Smooth muscle cell (in vitro differentiated cells): ENCODE measurements at regions not wholly inside any gene's neighbourhood (a gene's known extent, or its start where the extent isn't known, plus 50 kb on each side); places are given as distances from the start of the nearest gene placed in this dataset.

ENCODE experiments used
- DNase-seq: peaks from one replicate; lab custom pipeline; 2025; ENCODE audit not compliant: unreplicated experiment; lab: John Stamatoyannopoulos, UW
- H2AFZ ChIP-seq: fragments of 200-600 bp; sonication (generic); 2 replicates; pipeline ENCODE4 v1.6.0; 2016; ENCODE audit warnings: antibody characterized with exemption, low read depth, mild to moderate bottlenecking
- H3F3A ChIP-seq: fragments of 200-600 bp; sonication (generic); 2 replicates; pipeline ENCODE4 v1.6.0; 2017; ENCODE audit warnings: antibody characterized with exemption, low read depth
- H3K27ac ChIP-seq: fragments of 200-600 bp; sonication (generic); 2 replicates; pipeline ENCODE4 v1.5.1; 2016; ENCODE audit warnings: low read depth, mild to moderate bottlenecking
- H3K27me3 ChIP-seq: fragments of 200-600 bp; sonication (generic); 2 replicates; pipeline ENCODE4 v1.6.1; 2016; ENCODE audit warnings: low read depth, mild to moderate bottlenecking
- H3K36me3 ChIP-seq: fragments of 200-600 bp; sonication (generic); 2 replicates; pipeline ENCODE4 v1.5.1; 2016; ENCODE audit warnings: low read depth
- H3K4me1 ChIP-seq: fragments of 200-600 bp; sonication (generic); 2 replicates; pipeline ENCODE4 v1.5.1; 2016; ENCODE audit warnings: low read depth
- H3K4me2 ChIP-seq: fragments of 200-600 bp; sonication (generic); 2 replicates; pipeline ENCODE4 v1.6.0; 2016; ENCODE audit warnings: mild to moderate bottlenecking
- H3K4me3 ChIP-seq: fragments of 200-600 bp; sonication (generic); 2 replicates; pipeline ENCODE4 v1.5.1; 2016; ENCODE audit warnings: mild to moderate bottlenecking
- H3K79me2 ChIP-seq: fragments of 200-600 bp; sonication (generic); 2 replicates; pipeline ENCODE4 v1.6.0; 2016; ENCODE audit warnings: low read depth, mild to moderate bottlenecking
- H3K9ac ChIP-seq: fragments of 200-600 bp; sonication (generic); 2 replicates; pipeline ENCODE4 v1.6.0; 2016; ENCODE audit warnings: low read depth
- H3K9me3 ChIP-seq: fragments of 200-600 bp; sonication (generic); replicated peaks from 2 replicates; pipeline ENCODE4 v1.5.1; 2016; ENCODE audit warnings: low read depth
- H4K20me1 ChIP-seq: fragments of 200-600 bp; sonication (generic); 2 replicates; pipeline ENCODE4 v1.6.0; 2016; ENCODE audit warnings: low read depth
- CTCF ChIP-seq: fragments of 200-600 bp; sonication (generic); IDR thresholded peaks from 2 replicates; pipeline ENCODE4 v1.5.1; 2017; ENCODE audit warnings: borderline replicate concordance, mild to moderate bottlenecking, antibody characterized with exemption; ENCODE audit not compliant: insufficient read depth, poor library complexity, severe bottlenecking
- WGBS: methylation state at CpG from one replicate; pipeline ENCODE4 v1.1.7; 2016; ENCODE audit warnings: low lambda C conversion rate; 5-methylcytosine and 5-hydroxymethylcytosine counted together

DNA sequence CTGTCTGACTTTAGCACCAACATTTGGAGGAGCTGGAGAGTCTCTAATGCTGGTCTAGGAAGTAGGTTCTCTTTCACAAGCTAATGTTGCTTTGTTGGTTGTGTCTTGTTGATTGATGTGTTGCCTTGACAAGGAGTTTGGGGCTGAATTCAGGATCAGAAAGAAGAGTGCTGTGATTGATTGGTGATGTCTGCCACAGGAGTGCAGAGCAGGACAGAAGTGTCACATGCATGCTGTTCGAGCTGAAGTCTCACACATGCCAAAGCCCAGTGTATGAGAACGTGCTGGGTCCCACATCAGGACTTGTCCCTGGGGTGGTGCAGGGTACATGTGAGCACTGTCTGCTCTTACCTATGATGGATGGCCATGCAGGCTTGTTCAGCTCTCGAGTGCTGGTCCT, 694.4 kb downstream of the MATN1 start:
- Histone ChIP-seq H3K4me1 (no peaks in the 10 kb centered on the region), H3K4me3 (no peak overlapping the region), H4K20me1 (no peaks in the 10 kb centered on the region), H3K79me2 (no peaks in the 10 kb centered on the region), H3K4me2 (no peak overlapping the region), H3K27me3 (peaks cover 8% of the 10 kb centered on the region), H3K9me3 (no peaks in the 10 kb centered on the region), H3F3A (no peaks in the 10 kb centered on the region), H3K36me3 (no peaks in the 10 kb centered on the region), H3K27ac (no peak overlapping the region), H3K9ac (no peak overlapping the region), H2AFZ (no peak overlapping the region)
- DNase-seq, result no peak
- TF ChIP-seq CTCF, result no peak
- whole genome bisulfite sequencing, result 74% methylated on average over 3 of the region's 3 CpGs

DNA sequence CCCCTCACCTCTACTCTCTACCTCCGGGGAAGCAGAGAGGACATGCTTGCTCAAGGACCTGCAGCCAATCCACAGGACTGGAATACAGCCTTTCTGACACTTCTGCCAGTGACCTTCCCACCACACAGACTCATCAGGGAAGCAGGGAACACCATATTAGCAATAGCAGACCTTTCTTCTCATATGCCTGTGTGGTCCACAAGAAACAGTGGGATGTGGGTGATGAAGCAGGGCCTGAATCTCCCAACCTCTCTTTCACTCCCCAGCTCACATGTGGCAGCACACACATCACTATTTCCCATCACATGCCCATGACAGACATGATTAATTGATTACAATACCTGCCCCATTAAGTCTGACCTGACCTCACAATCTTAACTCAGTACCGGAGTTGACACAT, 695.1 kb downstream of the MATN1 start:
- Histone ChIP-seq H3K4me3 (no peak overlapping the region), H3K27me3 (peaks cover 8% of the 10 kb centered on the region), H3K9me3 (no peaks in the 10 kb centered on the region), H3K4me1 (no peaks in the 10 kb centered on the region), H3K9ac (no peak overlapping the region), H3F3A (no peaks in the 10 kb centered on the region), H3K4me2 (no peak overlapping the region), H3K27ac (no peak overlapping the region), H4K20me1 (no peaks in the 10 kb centered on the region), H2AFZ (no peak overlapping the region), H3K36me3 (no peaks in the 10 kb centered on the region), H3K79me2 (no peaks in the 10 kb centered on the region)
- 93% methylated on average over 2 of the region's 2 CpGs for WGBS
- TF ChIP-seq CTCF, result no peak
- DNase-seq, result no peak

- Histone ChIP-seq H3K79me2 (no peaks in the 10 kb centered on the region), H4K20me1 (no peaks in the 10 kb centered on the region), H2AFZ (no peak overlapping the region), H3K9ac (no peak overlapping the region), H3K4me3 (no peak overlapping the region), H3K4me1 (no peaks in the 10 kb centered on the region), H3K27me3 (peaks cover 8% of the 10 kb centered on the region), H3K4me2 (no peak overlapping the region), H3K36me3 (no peaks in the 10 kb centered on the region), H3K27ac (no peak overlapping the region), H3K9me3 (no peaks in the 10 kb centered on the region), H3F3A (no peaks in the 10 kb centered on the region)
- 87% methylated on average over 2 of the region's 2 CpGs for WGBS
- no peak for TF ChIP-seq CTCF
- DNase-seq, result no peak
Observed at GRCh38 chr1:30027247-30027646, 696.1 kb downstream of the MATN1 start.

GRCh38 chr1:30024411-30025195, 698.8 kb downstream of the MATN1 start:
- no peak overlapping the region for H3K4me3 ChIP-seq
- no peak for TF ChIP-seq CTCF
- no peaks in the 10 kb centered on the region for H3K9me3 ChIP-seq
- H3K9ac ChIP-seq, result no peak overlapping the region
- no peaks in the 10 kb centered on the region for H3K36me3 ChIP-seq
- 81% methylated on average over 5 of the region's 5 CpGs for WGBS
- no peaks in the 10 kb centered on the region for H4K20me1 ChIP-seq
- DNase-seq, result no peak
- no peaks in the 10 kb centered on the region for H3K4me1 ChIP-seq
- peaks cover 8% of the 10 kb centered on the region for H3K27me3 ChIP-seq
- no peak overlapping the region for H2AFZ ChIP-seq
- H3K79me2 ChIP-seq, result no peaks in the 10 kb centered on the region
- H3F3A ChIP-seq, result no peaks in the 10 kb centered on the region
- H3K4me2 ChIP-seq, result no peak overlapping the region
- H3K27ac ChIP-seq, result no peak overlapping the region
